ENCODE measurements at regions not wholly inside any gene's neighbourhood (a gene's known extent, or its start where the extent isn't known, plus 50 kb on each side); places are given as distances from the start of the nearest gene placed in this dataset.

GRCh38 chr3:67853520-67853919, 199.1 kb upstream of the SUCLG2 start:
- TF ChIP-seq CTCF (IDR thresholded peaks at IDR 0.05), result no peak
- TF ChIP-seq EP300 (IDR thresholded peaks at IDR 0.05), result no peak
- no peak for TF ChIP-seq POLR2A (IDR thresholded peaks at IDR 0.05)
- TF ChIP-seq POLR2AphosphoS5 (IDR thresholded peaks at IDR 0.05), result no peak

Data from sigmoid colon (tissue), 4 donors.